ENCODE measurements at regions not wholly inside any gene's neighbourhood (a gene's known extent, or its start where the extent isn't known, plus 50 kb on each side); places are given as distances from the start of the nearest gene placed in this dataset.

GRCh38 chr5:21672911-21673310 lies 1180.2 kb downstream of the CDH12 start:
- no peaks in the 10 kb centered on the region for H3K27me3 Mint-ChIP-seq (ENCODE audit: low read depth, unreplicated experiment)
- Histone ChIP-seq H2AFZ (ENCODE audit: low read depth, low read length) (no peak overlapping the region), H3K4me2 (ENCODE audit: low read length) (no peak overlapping the region), H3K27ac (ENCODE audit: low read depth, low read length) (no peak overlapping the region), H4K20me1 (ENCODE audit: insufficient read depth, low read length) (no peaks in the 10 kb centered on the region), H3K9me3 (ENCODE audit: insufficient read depth, low read depth, low read length) (no peaks in the 10 kb centered on the region), H3K36me3 (ENCODE audit: insufficient read depth, low read length) (no peaks in the 10 kb centered on the region), H3K4me3 (ENCODE audit: insufficient read depth, low read depth, low read length) (no peak overlapping the region), H3K79me2 (ENCODE audit: insufficient read depth, low read length) (no peaks in the 10 kb centered on the region), H3K4me1 (ENCODE audit: insufficient read depth, low read length) (no peaks in the 10 kb centered on the region), H3K9ac (ENCODE audit: low read length) (no peak overlapping the region), H3K27me3 (ENCODE audit: insufficient read depth, low read length) (no peaks in the 10 kb centered on the region)
- H3K36me3 Mint-ChIP-seq (ENCODE audit: low read depth, unreplicated experiment) = no peaks in the 10 kb centered on the region
- no peaks in the 10 kb centered on the region for H3K9me3 Mint-ChIP-seq (ENCODE audit: unreplicated experiment)
- TF ChIP-seq EZH2 (IDR thresholded peaks at IDR 0.05; ENCODE audit: insufficient read depth, low read length) = no peak
- no peak for TF ChIP-seq CTCF (IDR thresholded peaks at IDR 0.05; ENCODE audit: insufficient read depth, low read depth, low read length)
- H3K27ac Mint-ChIP-seq (ENCODE audit: unreplicated experiment) = no peak overlapping the region
- FAIRE-seq = no peak
- H3K4me1 Mint-ChIP-seq (ENCODE audit: low read depth, unreplicated experiment) = peaks cover 1% of the 10 kb centered on the region
- no peak overlapping the region for H3K4me3 Mint-ChIP-seq (ENCODE audit: unreplicated experiment)
- DNase-seq (ENCODE audit: low read depth) = no peak

- Mint-ChIP-seq H3K4me3 (ENCODE audit: unreplicated experiment) (no peak overlapping the region), H3K27me3 (ENCODE audit: low read depth, unreplicated experiment) (no peaks in the 10 kb centered on the region), H3K4me1 (ENCODE audit: low read depth, unreplicated experiment) (no peaks in the 10 kb centered on the region), H3K27ac (ENCODE audit: unreplicated experiment) (no peak overlapping the region), H3K36me3 (ENCODE audit: low read depth, unreplicated experiment) (no peaks in the 10 kb centered on the region), H3K9me3 (ENCODE audit: unreplicated experiment) (no peaks in the 10 kb centered on the region)
- H3K4me1 ChIP-seq (ENCODE audit: insufficient read depth, low read length) = no peaks in the 10 kb centered on the region
- TF ChIP-seq CTCF (IDR thresholded peaks at IDR 0.05; ENCODE audit: insufficient read depth, low read depth, low read length) (no peak), EZH2 (IDR thresholded peaks at IDR 0.05; ENCODE audit: insufficient read depth, low read length) (no peak)
- no peaks in the 10 kb centered on the region for H3K36me3 ChIP-seq (ENCODE audit: insufficient read depth, low read length)
- no peak overlapping the region for H3K27ac ChIP-seq (ENCODE audit: low read depth, low read length)
- H3K9ac ChIP-seq (ENCODE audit: low read length) = no peak overlapping the region
- H2AFZ ChIP-seq (ENCODE audit: low read depth, low read length) = no peak overlapping the region
- H4K20me1 ChIP-seq (ENCODE audit: insufficient read depth, low read length) = no peaks in the 10 kb centered on the region
- FAIRE-seq (no peak), DNase-seq (ENCODE audit: low read depth) (no peak)
- H3K4me3 ChIP-seq (ENCODE audit: insufficient read depth, low read depth, low read length) = no peak overlapping the region
- H3K4me2 ChIP-seq (ENCODE audit: low read length) = no peak overlapping the region
- H3K27me3 ChIP-seq (ENCODE audit: insufficient read depth, low read length) = no peaks in the 10 kb centered on the region
- no peaks in the 10 kb centered on the region for H3K9me3 ChIP-seq (ENCODE audit: insufficient read depth, low read depth, low read length)
- no peaks in the 10 kb centered on the region for H3K79me2 ChIP-seq (ENCODE audit: insufficient read depth, low read length)
These were observed 1180.8 kb downstream of the CDH12 start for GRCh38 chr5:21672360-21672759.

- Histone ChIP-seq H2AFZ (ENCODE audit: low read depth, low read length) (no peak overlapping the region), H4K20me1 (ENCODE audit: insufficient read depth, low read length) (no peaks in the 10 kb centered on the region), H3K4me1 (ENCODE audit: insufficient read depth, low read length) (no peaks in the 10 kb centered on the region), H3K27ac (ENCODE audit: low read depth, low read length) (no peak overlapping the region), H3K27me3 (ENCODE audit: insufficient read depth, low read length) (no peaks in the 10 kb centered on the region), H3K4me3 (ENCODE audit: insufficient read depth, low read depth, low read length) (no peak overlapping the region), H3K9ac (ENCODE audit: low read length) (no peak overlapping the region), H3K4me2 (ENCODE audit: low read length) (no peak overlapping the region), H3K79me2 (ENCODE audit: insufficient read depth, low read length) (no peaks in the 10 kb centered on the region), H3K9me3 (ENCODE audit: insufficient read depth, low read depth, low read length) (peaks cover 2% of the 10 kb centered on the region), H3K36me3 (ENCODE audit: insufficient read depth, low read length) (no peaks in the 10 kb centered on the region)
- Mint-ChIP-seq H3K4me3 (ENCODE audit: unreplicated experiment) (no peak overlapping the region), H3K9me3 (ENCODE audit: unreplicated experiment) (peaks cover 5% of the 10 kb centered on the region), H3K27me3 (ENCODE audit: low read depth, unreplicated experiment) (no peaks in the 10 kb centered on the region), H3K27ac (ENCODE audit: unreplicated experiment) (no peak overlapping the region), H3K4me1 (ENCODE audit: low read depth, unreplicated experiment) (no peaks in the 10 kb centered on the region), H3K36me3 (ENCODE audit: low read depth, unreplicated experiment) (no peaks in the 10 kb centered on the region)
- DNase-seq (ENCODE audit: low read depth) (no peak), FAIRE-seq (no peak)
- TF ChIP-seq EZH2 (IDR thresholded peaks at IDR 0.05; ENCODE audit: insufficient read depth, low read length) (no peak), CTCF (IDR thresholded peaks at IDR 0.05; ENCODE audit: insufficient read depth, low read depth, low read length) (no peak)
These were observed 1187.6 kb downstream of the CDH12 start for GRCh38 chr5:21665524-21665923.
